C4-2B (cell line): ENCODE measurements at regions not wholly inside any gene's neighbourhood (a gene's known extent, or its start where the extent isn't known, plus 50 kb on each side); places are given as distances from the start of the nearest gene placed in this dataset.

Source experiments
- ZFX ChIP-seq: fragments of 450-650 bp; IDR thresholded peaks from 2 replicates; pipeline ENCODE4 v1.6.1; 2017
- TF ChIP-seq, protein P1 (sequence below): fragments of 450-650 bp; conservative IDR thresholded peaks from 2 replicates; pipeline ENCODE4 v1.5.1; 2017; ENCODE audit warnings: mild to moderate bottlenecking

GRCh38 chr17:43324205-43324893, 74.4 kb upstream of the ARL4D start:
- TF ChIP-seq, protein P1, sequence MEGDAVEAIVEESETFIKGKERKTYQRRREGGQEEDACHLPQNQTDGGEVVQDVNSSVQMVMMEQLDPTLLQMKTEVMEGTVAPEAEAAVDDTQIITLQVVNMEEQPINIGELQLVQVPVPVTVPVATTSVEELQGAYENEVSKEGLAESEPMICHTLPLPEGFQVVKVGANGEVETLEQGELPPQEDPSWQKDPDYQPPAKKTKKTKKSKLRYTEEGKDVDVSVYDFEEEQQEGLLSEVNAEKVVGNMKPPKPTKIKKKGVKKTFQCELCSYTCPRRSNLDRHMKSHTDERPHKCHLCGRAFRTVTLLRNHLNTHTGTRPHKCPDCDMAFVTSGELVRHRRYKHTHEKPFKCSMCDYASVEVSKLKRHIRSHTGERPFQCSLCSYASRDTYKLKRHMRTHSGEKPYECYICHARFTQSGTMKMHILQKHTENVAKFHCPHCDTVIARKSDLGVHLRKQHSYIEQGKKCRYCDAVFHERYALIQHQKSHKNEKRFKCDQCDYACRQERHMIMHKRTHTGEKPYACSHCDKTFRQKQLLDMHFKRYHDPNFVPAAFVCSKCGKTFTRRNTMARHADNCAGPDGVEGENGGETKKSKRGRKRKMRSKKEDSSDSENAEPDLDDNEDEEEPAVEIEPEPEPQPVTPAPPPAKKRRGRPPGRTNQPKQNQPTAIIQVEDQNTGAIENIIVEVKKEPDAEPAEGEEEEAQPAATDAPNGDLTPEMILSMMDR: no peak
- TF ChIP-seq ZFX: no peak
